Neural cell (in vitro differentiated cells): ENCODE measurements at regions not wholly inside any gene's neighbourhood (a gene's known extent, or its start where the extent isn't known, plus 50 kb on each side); places are given as distances from the start of the nearest gene placed in this dataset.

Experiments
- H2AFZ ChIP-seq: fragments of 200-600, 300-800 bp; sonication (generic), shearing (Covaris generic); 2 replicates; pipeline ENCODE4 v1.6.0; 2014; ENCODE audit warnings: low read depth, mild to moderate bottlenecking, antibody characterized with exemption, low read length, moderate library complexity
- H3F3A ChIP-seq: fragments of 200-600 bp; shearing (Covaris generic); 2 replicates; pipeline ENCODE4 v1.6.1; 2016; ENCODE audit warnings: mild to moderate bottlenecking, moderate library complexity, mixed read lengths, antibody characterized with exemption, low read length; ENCODE audit not compliant: insufficient read depth, poor library complexity, severe bottlenecking
- H3K27ac ChIP-seq: fragments of 200-600, 300-800 bp; sonication (generic), shearing (Covaris generic); 2 replicates; pipeline ENCODE4 v1.5.1; 2014; ENCODE audit warnings: mild to moderate bottlenecking, low read length, moderate library complexity
- H3K27me3 ChIP-seq: fragments of 300-800, 200-600 bp; sonication (generic), shearing (Covaris generic); 2 replicates; pipeline ENCODE4 v1.6.0; 2014; ENCODE audit warnings: mild to moderate bottlenecking, low read depth, low read length, moderate library complexity; ENCODE audit not compliant: insufficient read depth
- H3K36me3 ChIP-seq: fragments of 300-800, 200-600 bp; sonication (generic), shearing (Covaris generic); 2 replicates; pipeline ENCODE4 v1.5.1; 2014; ENCODE audit warnings: mild to moderate bottlenecking, antibody characterized with exemption, low read length, moderate library complexity; ENCODE audit not compliant: insufficient read depth
- H3K4me2 ChIP-seq: fragments of 300-800, 200-600 bp; sonication (generic), shearing (Covaris generic); 2 replicates; pipeline ENCODE4 v1.6.0; 2014; ENCODE audit warnings: mild to moderate bottlenecking, low read length
- H3K4me3 ChIP-seq: fragments of 300-800, 200-600 bp; sonication (generic), shearing (Covaris generic); 2 replicates; pipeline ENCODE4 v1.5.1; 2014; ENCODE audit warnings: mild to moderate bottlenecking, low read length, moderate library complexity
- H3K79me2 ChIP-seq: fragments of 200-600 bp; shearing (Covaris generic); replicated peaks from 2 replicates; pipeline ENCODE4 v1.6.0; 2014; ENCODE audit warnings: mild to moderate bottlenecking, low read length, moderate library complexity; ENCODE audit not compliant: insufficient read depth
- H3K9ac ChIP-seq: fragments of 300-800, 200-600 bp; sonication (generic), shearing (Covaris generic); 2 replicates; pipeline ENCODE4 v1.6.1; 2016; ENCODE audit warnings: mild to moderate bottlenecking, low read length, mixed read lengths
- H3K9me2 ChIP-seq: fragments of 200-600 bp; shearing (Covaris generic); 2 replicates; pipeline ENCODE4 v1.6.1; 2016; ENCODE audit warnings: mild to moderate bottlenecking, low read length, mixed read lengths; ENCODE audit not compliant: insufficient read depth
- H3K9me3 ChIP-seq: fragments of 200-600, 300-800 bp; sonication (generic), shearing (Covaris generic); 2 replicates; pipeline ENCODE4 v1.6.1; 2016; ENCODE audit warnings: mild to moderate bottlenecking, mixed run types, low read length, moderate library complexity, mixed read lengths
- H4K20me1 ChIP-seq: fragments of 200-600 bp; shearing (Covaris generic); 2 replicates; pipeline ENCODE4 v1.6.1; 2016; ENCODE audit warnings: mild to moderate bottlenecking, mixed run types; ENCODE audit not compliant: insufficient read depth
- CTCF ChIP-seq: fragments of 450-650 bp; IDR thresholded peaks from 2 replicates; pipeline ENCODE4 v1.5.1; 2014; ENCODE audit warnings: antibody characterized with exemption, mild to moderate bottlenecking, moderate library complexity; ENCODE audit not compliant: poor library complexity, severe bottlenecking
- EP300 ChIP-seq: fragments of 450-650 bp; conservative IDR thresholded peaks from 2 replicates; pipeline ENCODE4 v1.6.1; 2014; ENCODE audit warnings: antibody characterized with exemption, mild to moderate bottlenecking, moderate library complexity; ENCODE audit not compliant: poor library complexity, severe bottlenecking
- EZH2 ChIP-seq: fragments of 200-600, 300-800 bp; shearing (Covaris generic), sonication (generic); IDR thresholded peaks from 2 replicates; pipeline ENCODE4 v1.6.1; 2014; ENCODE audit warnings: antibody characterized with exemption, low read length, borderline replicate concordance, mild to moderate bottlenecking; ENCODE audit not compliant: insufficient read depth, poor library complexity, severe bottlenecking
- MXI1 ChIP-seq: fragments of 450-650 bp; conservative IDR thresholded peaks from 2 replicates; pipeline ENCODE4 v1.6.1; 2014; ENCODE audit warnings: antibody characterized with exemption, mild to moderate bottlenecking; ENCODE audit not compliant: poor library complexity, severe bottlenecking
- POLR2AphosphoS5 ChIP-seq: IDR thresholded peaks from 2 replicates; pipeline ENCODE4 v1.6.1; 2012
- RAD21 ChIP-seq: fragments of 450-650 bp; conservative IDR thresholded peaks from 2 replicates; pipeline ENCODE4 v1.6.1; 2014; ENCODE audit warnings: antibody characterized with exemption, mild to moderate bottlenecking, moderate library complexity
- REST ChIP-seq: IDR thresholded peaks from 2 replicates; pipeline ENCODE4 v1.6.1; 2012; ENCODE audit warnings: borderline replicate concordance
- SMC3 ChIP-seq: fragments of 450-650 bp; conservative IDR thresholded peaks from 2 replicates; pipeline ENCODE4 v1.6.1; 2014; ENCODE audit warnings: antibody characterized with exemption, mild to moderate bottlenecking, moderate library complexity; ENCODE audit not compliant: poor library complexity
- TAF1 ChIP-seq: IDR thresholded peaks from 2 replicates; pipeline ENCODE4 v1.6.1; 2012; ENCODE audit warnings: low read depth

GRCh38 chr5:130280528-130281217 lies 376.4 kb downstream of the CHSY3 start:
- no peak overlapping the region for H2AFZ ChIP-seq
- no peak for TF ChIP-seq CTCF
- no peak for TF ChIP-seq TAF1
- TF ChIP-seq EZH2, result no peak
- no peak for TF ChIP-seq SMC3
- no peak for TF ChIP-seq MXI1
- TF ChIP-seq EP300, result no peak
- no peak for TF ChIP-seq REST
- TF ChIP-seq POLR2AphosphoS5, result no peak
- no peak overlapping the region for H3K4me2 ChIP-seq
- H3K27me3 ChIP-seq, result no peaks in the 10 kb centered on the region
- H3K27ac ChIP-seq, result no peak overlapping the region
- H3F3A ChIP-seq, result no peaks in the 10 kb centered on the region
- H3K9ac ChIP-seq, result no peak overlapping the region
- H3K36me3 ChIP-seq, result no peaks in the 10 kb centered on the region
- no peak overlapping the region for H3K4me3 ChIP-seq
- no peaks in the 10 kb centered on the region for H3K9me3 ChIP-seq
- H3K9me2 ChIP-seq, result no peaks in the 10 kb centered on the region
- no peaks in the 10 kb centered on the region for H4K20me1 ChIP-seq
- no peaks in the 10 kb centered on the region for H3K79me2 ChIP-seq

- H3K9me3 ChIP-seq, result no peaks in the 10 kb centered on the region
- H3K4me3 ChIP-seq, result no peak overlapping the region
- TF ChIP-seq RAD21 (no peak), CTCF (no peak), EZH2 (no peak), TAF1 (no peak), POLR2AphosphoS5 (no peak), SMC3 (no peak), EP300 (no peak), REST (no peak)
- H3K27me3 ChIP-seq, result no peaks in the 10 kb centered on the region
- no peaks in the 10 kb centered on the region for H3F3A ChIP-seq
- no peak overlapping the region for H3K27ac ChIP-seq
- H4K20me1 ChIP-seq, result no peaks in the 10 kb centered on the region
- no peak overlapping the region for H3K4me2 ChIP-seq
- no peaks in the 10 kb centered on the region for H3K79me2 ChIP-seq
- no peak overlapping the region for H3K9ac ChIP-seq
- no peaks in the 10 kb centered on the region for H3K36me3 ChIP-seq
- no peak overlapping the region for H2AFZ ChIP-seq
- H3K9me2 ChIP-seq, result no peaks in the 10 kb centered on the region
Measured at GRCh38 chr5:130279386-130279785, 375.1 kb downstream of the CHSY3 start.
